GM13976 (cell line): ENCODE measurements at regions not wholly inside any gene's neighbourhood (a gene's known extent, or its start where the extent isn't known, plus 50 kb on each side); places are given as distances from the start of the nearest gene placed in this dataset.

Experiments used
- DNase-seq: peaks from one replicate; pipeline ENCODE4 v3.0.0; 2012; ENCODE audit warnings: low spot score
- in situ Hi-C: fragments of 300-500 bp; cut with MboI; formaldehyde crosslinking; loops from one replicate; pipeline ENCODE4 v1.12.0; 2022; ENCODE audit warnings: low sequenced_read_pairs, mixed read lengths, inconsistent platforms; ENCODE audit not compliant: unreplicated experiment
- TF ChIP-seq, protein P1 (sequence below): IDR thresholded peaks from 2 replicates; pipeline ENCODE4 v1.5.1; 2012; ENCODE audit warnings: borderline replicate concordance, mild to moderate bottlenecking; ENCODE audit not compliant: insufficient read depth; ENCODE audit errors: extremely low read depth, missing control alignments, control extremely low read depth

GRCh38 chr2:157173740-157174184 is 83.7 kb upstream of the GALNT5 start:
- no peak for DNase-seq
- in situ Hi-C loops, result no loop called here
- TF ChIP-seq, protein P1, sequence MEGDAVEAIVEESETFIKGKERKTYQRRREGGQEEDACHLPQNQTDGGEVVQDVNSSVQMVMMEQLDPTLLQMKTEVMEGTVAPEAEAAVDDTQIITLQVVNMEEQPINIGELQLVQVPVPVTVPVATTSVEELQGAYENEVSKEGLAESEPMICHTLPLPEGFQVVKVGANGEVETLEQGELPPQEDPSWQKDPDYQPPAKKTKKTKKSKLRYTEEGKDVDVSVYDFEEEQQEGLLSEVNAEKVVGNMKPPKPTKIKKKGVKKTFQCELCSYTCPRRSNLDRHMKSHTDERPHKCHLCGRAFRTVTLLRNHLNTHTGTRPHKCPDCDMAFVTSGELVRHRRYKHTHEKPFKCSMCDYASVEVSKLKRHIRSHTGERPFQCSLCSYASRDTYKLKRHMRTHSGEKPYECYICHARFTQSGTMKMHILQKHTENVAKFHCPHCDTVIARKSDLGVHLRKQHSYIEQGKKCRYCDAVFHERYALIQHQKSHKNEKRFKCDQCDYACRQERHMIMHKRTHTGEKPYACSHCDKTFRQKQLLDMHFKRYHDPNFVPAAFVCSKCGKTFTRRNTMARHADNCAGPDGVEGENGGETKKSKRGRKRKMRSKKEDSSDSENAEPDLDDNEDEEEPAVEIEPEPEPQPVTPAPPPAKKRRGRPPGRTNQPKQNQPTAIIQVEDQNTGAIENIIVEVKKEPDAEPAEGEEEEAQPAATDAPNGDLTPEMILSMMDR, result no peak

DNA sequence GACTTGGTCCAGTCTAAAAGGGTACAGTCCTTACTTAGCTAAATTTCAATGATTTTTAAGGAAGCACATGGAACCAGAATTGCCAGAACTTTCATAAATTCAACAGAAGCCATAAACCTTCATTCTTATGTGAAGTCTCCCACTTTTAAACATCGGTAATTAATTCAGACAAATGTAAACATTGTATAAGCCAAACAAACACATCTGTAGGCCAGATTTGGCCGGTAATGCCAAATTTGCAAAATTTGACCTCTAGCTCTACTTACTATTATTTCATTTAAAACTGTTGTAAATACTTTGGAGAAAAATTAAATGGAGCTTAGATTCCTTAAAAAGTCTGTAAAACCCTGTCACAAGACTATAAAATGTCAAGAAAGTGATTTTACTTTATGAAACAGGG is 83.2 kb upstream of the GALNT5 start:
- in situ Hi-C loops, result no loop called here
- TF ChIP-seq, protein P1, result no peak
- DNase-seq, result no peak

GRCh38 chr2:157176602-157177001 is 80.9 kb upstream of the GALNT5 start:
- TF ChIP-seq, protein P1, result no peak
- no peak for DNase-seq
- in situ Hi-C loops, result loop anchor here (25.0 kb wide), 1 partner anchor 589 kb away; no protein-coding TSS in a partner anchor

GRCh38 chr2:157178874-157179273 is 78.6 kb upstream of the GALNT5 start:
- in situ Hi-C loops, result loop anchor here (25.0 kb wide), 1 partner anchor 592 kb away; no protein-coding TSS in a partner anchor
- DNase-seq, result no peak
- TF ChIP-seq, protein P1, result no peak

DNA sequence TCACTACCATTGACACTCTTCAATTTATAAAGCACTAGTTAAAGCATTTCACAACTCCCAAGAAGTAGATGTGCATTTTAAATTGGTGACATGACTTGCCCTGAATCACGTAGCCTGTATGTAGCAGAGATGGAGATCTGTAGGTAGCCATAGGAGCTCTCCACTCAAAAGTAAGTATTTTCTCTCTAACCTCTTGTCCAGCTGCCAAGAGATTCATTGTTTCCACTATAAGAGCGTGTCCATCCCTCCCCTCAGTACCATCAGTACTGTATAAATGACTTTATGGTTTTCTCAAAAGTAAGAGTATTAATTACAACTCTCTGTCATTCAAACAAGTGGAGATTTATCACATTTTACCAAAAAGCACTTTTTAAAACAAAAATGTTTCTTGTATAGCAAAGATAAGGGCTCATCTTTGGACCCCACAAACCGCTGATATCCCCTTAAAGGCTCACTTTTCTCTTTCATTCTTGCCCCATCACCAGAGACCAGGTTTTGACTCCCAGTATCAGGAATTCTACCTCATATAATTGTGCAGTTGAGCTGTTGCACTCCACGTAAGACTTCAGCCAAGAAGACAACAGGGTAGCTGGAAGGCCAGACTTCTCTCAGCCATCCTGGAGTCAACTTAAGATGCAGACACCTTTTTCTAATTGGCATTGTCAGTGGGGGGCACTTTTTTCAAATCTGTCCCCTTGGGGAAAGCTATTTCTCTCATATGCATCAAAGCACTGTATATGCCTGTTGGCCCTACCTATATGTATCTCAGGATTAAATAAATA is 78.0 kb upstream of the GALNT5 start:
- TF ChIP-seq, protein P1, result no peak
- no peak for DNase-seq
- in situ Hi-C loops, result loop anchor here (25.0 kb wide), 1 partner anchor 592 kb away; no protein-coding TSS in a partner anchor

GRCh38 chr2:157180359-157180758 is 77.1 kb upstream of the GALNT5 start:
- in situ Hi-C loops, result loop anchor here (25.0 kb wide), 1 partner anchor 593 kb away; no protein-coding TSS in a partner anchor
- DNase-seq, result no peak

More at GRCh38 chr2:157180359-157180758, 77.1 kb upstream of the GALNT5 start:
- TF ChIP-seq, protein P1, result no peak
